ENCODE measurements at regions not wholly inside any gene's neighbourhood (a gene's known extent, or its start where the extent isn't known, plus 50 kb on each side); places are given as distances from the start of the nearest gene placed in this dataset.

DNA sequence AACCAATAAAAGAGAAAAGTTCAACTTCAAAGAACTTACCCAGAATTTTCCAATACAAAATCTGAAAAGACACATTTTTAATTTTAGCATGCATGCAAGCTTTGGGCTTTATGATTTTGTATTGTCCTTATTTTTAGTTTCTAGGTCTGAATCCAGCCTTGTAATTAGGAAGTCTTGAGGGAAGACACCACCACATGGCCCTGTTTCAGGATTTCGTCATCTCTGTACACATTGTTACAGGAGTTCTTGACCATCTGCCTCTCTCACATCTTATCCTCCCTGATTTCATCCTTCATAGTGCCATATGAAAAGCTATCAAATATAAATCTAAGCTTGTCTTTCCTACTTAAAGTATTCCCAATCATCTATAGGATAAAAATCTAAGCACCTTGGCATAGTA is 176.1 kb downstream of the TXNL1 start:
- TF ChIP-seq POLR2AphosphoS5 (IDR thresholded peaks at IDR 0.05), result no peak
- TF ChIP-seq, protein P1, sequence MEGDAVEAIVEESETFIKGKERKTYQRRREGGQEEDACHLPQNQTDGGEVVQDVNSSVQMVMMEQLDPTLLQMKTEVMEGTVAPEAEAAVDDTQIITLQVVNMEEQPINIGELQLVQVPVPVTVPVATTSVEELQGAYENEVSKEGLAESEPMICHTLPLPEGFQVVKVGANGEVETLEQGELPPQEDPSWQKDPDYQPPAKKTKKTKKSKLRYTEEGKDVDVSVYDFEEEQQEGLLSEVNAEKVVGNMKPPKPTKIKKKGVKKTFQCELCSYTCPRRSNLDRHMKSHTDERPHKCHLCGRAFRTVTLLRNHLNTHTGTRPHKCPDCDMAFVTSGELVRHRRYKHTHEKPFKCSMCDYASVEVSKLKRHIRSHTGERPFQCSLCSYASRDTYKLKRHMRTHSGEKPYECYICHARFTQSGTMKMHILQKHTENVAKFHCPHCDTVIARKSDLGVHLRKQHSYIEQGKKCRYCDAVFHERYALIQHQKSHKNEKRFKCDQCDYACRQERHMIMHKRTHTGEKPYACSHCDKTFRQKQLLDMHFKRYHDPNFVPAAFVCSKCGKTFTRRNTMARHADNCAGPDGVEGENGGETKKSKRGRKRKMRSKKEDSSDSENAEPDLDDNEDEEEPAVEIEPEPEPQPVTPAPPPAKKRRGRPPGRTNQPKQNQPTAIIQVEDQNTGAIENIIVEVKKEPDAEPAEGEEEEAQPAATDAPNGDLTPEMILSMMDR (IDR thresholded peaks at IDR 0.05), result no peak

Measured in prostate gland (tissue), 2 donors.